Suprapubic skin (tissue), 3 donors: ENCODE measurements at regions not wholly inside any gene's neighbourhood (a gene's known extent, or its start where the extent isn't known, plus 50 kb on each side); places are given as distances from the start of the nearest gene placed in this dataset.

Source experiments
- EP300 ChIP-seq: sonication (generic); formaldehyde crosslinking; IDR thresholded peaks from one replicate; pipeline ENCODE4 v1.6.1; 2017; ENCODE audit warnings: antibody characterized with exemption
- TF ChIP-seq, protein P1 (sequence below), 2 donors: fragments of 200-600 bp in 1 of 2; fragments of 450-650 bp in 1 of 2; sonication (generic) in 1 of 2; IDR thresholded peaks; one replicate each; pipeline ENCODE4 v1.5.1; 2016 to 2019; ENCODE audit warnings: antibody characterized with exemption in 2 of 2, mild to moderate bottlenecking in 1 of 2, moderate library complexity in 1 of 2

DNA sequence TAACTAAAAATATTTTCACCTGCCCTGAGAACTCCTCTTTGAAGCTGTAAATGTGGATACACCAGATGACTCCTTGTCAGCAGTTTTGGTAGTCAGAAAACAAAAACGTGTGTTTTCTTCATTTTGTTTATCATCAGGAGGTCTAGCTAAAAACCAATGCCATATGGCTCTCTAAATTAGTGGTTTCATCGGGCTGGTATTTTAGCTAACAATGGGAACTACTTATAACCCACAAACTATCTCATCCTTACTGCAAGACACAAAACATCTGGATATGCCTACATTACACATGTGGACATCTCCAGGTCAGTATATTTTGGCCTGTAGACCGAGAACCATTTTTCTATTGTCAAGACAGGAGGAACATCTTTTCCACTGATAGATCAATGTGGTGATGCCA, 56.2 kb downstream of the GAS1 start:
- TF ChIP-seq, protein P1, sequence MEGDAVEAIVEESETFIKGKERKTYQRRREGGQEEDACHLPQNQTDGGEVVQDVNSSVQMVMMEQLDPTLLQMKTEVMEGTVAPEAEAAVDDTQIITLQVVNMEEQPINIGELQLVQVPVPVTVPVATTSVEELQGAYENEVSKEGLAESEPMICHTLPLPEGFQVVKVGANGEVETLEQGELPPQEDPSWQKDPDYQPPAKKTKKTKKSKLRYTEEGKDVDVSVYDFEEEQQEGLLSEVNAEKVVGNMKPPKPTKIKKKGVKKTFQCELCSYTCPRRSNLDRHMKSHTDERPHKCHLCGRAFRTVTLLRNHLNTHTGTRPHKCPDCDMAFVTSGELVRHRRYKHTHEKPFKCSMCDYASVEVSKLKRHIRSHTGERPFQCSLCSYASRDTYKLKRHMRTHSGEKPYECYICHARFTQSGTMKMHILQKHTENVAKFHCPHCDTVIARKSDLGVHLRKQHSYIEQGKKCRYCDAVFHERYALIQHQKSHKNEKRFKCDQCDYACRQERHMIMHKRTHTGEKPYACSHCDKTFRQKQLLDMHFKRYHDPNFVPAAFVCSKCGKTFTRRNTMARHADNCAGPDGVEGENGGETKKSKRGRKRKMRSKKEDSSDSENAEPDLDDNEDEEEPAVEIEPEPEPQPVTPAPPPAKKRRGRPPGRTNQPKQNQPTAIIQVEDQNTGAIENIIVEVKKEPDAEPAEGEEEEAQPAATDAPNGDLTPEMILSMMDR (IDR thresholded peaks at IDR 0.05) = no peak
- TF ChIP-seq EP300 = no peak
